ENCODE measurements at regions not wholly inside any gene's neighbourhood (a gene's known extent, or its start where the extent isn't known, plus 50 kb on each side); places are given as distances from the start of the nearest gene placed in this dataset.

DNA sequence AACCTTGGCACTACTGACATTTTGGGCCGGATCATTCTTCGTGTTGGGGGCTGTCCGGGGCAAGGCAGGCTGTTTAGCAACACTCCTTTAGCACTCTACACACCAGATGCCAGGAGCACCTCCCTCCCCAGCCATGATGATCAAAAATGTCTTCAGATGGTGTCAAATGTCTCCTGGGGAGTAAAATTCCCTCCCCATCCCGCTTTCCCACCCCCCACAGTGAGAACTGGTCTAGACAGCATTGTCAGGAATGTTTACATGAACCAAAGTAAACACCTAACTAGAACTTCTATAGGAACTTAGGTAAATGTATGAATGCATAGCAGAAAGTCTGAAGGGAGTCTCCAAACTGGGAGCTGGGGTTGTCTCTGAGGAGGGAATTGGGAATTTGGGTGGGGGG lies 70.0 kb upstream of the TOP1 start:
- TF ChIP-seq TCF4 (CRISPR knock-in tag; IDR thresholded peaks at IDR 0.05; ENCODE audit: borderline replicate concordance) (no peak), RARB (CRISPR knock-in tag; IDR thresholded peaks at IDR 0.05) (no peak), ARNTL (CRISPR knock-in tag; IDR thresholded peaks at IDR 0.05; ENCODE audit: borderline replicate concordance, low read depth) (no peak), OSR1 (CRISPR knock-in tag; IDR thresholded peaks at IDR 0.05) (no peak), BACH2 (CRISPR knock-in tag; IDR thresholded peaks at IDR 0.05; ENCODE audit: borderline replicate concordance) (no peak), PPARA (CRISPR knock-in tag; IDR thresholded peaks at IDR 0.05; ENCODE audit: borderline replicate concordance) (no peak), ZFP30 (CRISPR knock-in tag; IDR thresholded peaks at IDR 0.05) (no peak)
- TF ChIP-seq, protein P1, sequence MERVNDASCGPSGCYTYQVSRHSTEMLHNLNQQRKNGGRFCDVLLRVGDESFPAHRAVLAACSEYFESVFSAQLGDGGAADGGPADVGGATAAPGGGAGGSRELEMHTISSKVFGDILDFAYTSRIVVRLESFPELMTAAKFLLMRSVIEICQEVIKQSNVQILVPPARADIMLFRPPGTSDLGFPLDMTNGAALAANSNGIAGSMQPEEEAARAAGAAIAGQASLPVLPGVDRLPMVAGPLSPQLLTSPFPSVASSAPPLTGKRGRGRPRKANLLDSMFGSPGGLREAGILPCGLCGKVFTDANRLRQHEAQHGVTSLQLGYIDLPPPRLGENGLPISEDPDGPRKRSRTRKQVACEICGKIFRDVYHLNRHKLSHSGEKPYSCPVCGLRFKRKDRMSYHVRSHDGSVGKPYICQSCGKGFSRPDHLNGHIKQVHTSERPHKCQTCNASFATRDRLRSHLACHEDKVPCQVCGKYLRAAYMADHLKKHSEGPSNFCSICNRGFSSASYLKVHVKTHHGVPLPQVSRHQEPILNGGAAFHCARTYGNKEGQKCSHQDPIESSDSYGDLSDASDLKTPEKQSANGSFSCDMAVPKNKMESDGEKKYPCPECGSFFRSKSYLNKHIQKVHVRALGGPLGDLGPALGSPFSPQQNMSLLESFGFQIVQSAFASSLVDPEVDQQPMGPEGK (CRISPR knock-in tag; IDR thresholded peaks at IDR 0.05; ENCODE audit: borderline replicate concordance), result no peak
- TF ChIP-seq, protein P2, sequence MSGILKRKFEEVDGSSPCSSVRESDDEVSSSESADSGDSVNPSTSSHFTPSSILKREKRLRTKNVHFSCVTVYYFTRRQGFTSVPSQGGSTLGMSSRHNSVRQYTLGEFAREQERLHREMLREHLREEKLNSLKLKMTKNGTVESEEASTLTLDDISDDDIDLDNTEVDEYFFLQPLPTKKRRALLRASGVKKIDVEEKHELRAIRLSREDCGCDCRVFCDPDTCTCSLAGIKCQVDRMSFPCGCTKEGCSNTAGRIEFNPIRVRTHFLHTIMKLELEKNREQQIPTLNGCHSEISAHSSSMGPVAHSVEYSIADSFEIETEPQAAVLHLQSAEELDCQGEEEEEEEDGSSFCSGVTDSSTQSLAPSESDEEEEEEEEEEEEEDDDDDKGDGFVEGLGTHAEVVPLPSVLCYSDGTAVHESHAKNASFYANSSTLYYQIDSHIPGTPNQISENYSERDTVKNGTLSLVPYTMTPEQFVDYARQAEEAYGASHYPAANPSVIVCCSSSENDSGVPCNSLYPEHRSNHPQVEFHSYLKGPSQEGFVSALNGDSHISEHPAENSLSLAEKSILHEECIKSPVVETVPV (CRISPR knock-in tag; IDR thresholded peaks at IDR 0.05), result no peak
- ATAC-seq, result no peak

DNA sequence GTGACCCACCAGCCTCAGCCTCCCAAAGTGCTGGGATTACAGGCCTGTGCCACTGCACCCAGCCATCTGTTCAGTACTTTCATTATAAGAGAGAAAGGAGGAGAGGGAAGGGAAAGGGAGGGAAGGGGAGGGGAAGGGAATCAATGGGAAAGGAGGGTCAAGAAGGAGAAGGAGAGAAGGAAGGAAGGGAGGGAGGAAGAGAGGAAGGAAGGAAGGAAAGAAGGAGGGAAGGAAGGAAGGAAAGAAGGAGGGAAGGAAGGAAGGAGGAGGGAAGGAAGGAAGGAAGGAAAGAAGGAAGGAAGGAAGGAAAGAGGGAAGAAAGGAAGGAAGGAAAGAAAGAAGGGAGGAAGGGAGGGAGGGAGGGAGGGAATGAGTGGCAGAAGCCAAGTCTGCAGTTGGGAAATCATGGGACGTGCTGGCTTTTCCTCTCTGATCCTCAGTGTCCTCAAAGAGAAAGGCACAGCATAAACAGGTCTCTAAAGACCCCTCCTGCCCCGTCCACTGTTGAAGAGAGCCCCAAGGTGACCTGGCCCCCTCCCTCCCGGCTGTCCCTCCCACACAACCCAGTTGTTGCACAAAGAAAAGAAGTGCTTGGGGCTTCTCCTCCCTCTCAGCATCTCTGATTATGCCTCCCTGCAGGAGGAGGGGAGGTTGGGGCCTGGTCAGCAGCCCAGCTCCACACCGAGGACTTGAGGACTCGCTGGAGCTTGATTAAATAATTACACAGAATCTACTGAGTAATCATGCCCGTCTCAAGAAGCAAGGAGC lies 69.1 kb upstream of the TOP1 start:
- no peak for ATAC-seq
- TF ChIP-seq ZNF565 (CRISPR knock-in tag; conservative IDR thresholded peaks at IDR 0.05; ENCODE audit: low read depth), result no peak
- no peak for TF ChIP-seq ARNTL (CRISPR knock-in tag; IDR thresholded peaks at IDR 0.05; ENCODE audit: borderline replicate concordance, low read depth)
- no peak for TF ChIP-seq TOX (CRISPR knock-in tag; IDR thresholded peaks at IDR 0.05; ENCODE audit: borderline replicate concordance)
- TF ChIP-seq, protein P3, sequence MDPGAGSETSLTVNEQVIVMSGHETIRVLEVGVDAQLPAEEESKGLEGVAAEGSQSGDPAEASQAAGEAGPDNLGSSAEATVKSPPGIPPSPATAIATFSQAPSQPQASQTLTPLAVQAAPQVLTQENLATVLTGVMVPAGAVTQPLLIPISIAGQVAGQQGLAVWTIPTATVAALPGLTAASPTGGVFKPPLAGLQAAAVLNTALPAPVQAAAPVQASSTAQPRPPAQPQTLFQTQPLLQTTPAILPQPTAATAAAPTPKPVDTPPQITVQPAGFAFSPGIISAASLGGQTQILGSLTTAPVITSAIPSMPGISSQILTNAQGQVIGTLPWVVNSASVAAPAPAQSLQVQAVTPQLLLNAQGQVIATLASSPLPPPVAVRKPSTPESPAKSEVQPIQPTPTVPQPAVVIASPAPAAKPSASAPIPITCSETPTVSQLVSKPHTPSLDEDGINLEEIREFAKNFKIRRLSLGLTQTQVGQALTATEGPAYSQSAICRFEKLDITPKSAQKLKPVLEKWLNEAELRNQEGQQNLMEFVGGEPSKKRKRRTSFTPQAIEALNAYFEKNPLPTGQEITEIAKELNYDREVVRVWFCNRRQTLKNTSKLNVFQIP (CRISPR knock-in tag; IDR thresholded peaks at IDR 0.05; ENCODE audit: borderline replicate concordance, low read depth), result no peak

DNA sequence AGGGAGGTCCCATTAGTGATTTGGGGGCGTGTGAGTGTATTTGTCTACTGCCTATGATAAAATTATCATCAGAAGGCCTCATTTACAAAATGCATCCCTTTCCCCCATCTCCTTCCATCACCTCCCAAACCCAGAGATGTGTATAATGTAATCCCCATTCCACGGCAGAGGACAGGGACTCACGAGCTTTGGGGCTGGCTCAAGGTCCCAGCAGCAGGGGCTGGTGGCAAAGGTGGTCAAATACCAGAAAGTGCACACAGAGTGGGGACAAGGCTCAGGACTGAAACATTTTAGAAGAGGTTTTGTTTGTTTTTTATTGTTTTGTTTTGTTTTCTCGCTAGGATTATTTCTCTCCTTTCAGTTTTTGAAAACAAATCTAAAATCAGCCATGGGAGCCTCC lies 68.5 kb upstream of the TOP1 start:
- TF ChIP-seq ZNF70 (CRISPR knock-in tag; IDR thresholded peaks at IDR 0.05), result no peak
- TF ChIP-seq BACH2 (CRISPR knock-in tag; IDR thresholded peaks at IDR 0.05; ENCODE audit: borderline replicate concordance), result no peak
- no peak for TF ChIP-seq CSDC2 (CRISPR knock-in tag; IDR thresholded peaks at IDR 0.05)
- TF ChIP-seq ZFP30 (CRISPR knock-in tag; IDR thresholded peaks at IDR 0.05), result no peak
- TF ChIP-seq, protein P3 (CRISPR knock-in tag; IDR thresholded peaks at IDR 0.05; ENCODE audit: borderline replicate concordance, low read depth), result no peak
- TF ChIP-seq TCF4 (CRISPR knock-in tag; IDR thresholded peaks at IDR 0.05; ENCODE audit: borderline replicate concordance), result no peak
- TF ChIP-seq, protein P4, sequence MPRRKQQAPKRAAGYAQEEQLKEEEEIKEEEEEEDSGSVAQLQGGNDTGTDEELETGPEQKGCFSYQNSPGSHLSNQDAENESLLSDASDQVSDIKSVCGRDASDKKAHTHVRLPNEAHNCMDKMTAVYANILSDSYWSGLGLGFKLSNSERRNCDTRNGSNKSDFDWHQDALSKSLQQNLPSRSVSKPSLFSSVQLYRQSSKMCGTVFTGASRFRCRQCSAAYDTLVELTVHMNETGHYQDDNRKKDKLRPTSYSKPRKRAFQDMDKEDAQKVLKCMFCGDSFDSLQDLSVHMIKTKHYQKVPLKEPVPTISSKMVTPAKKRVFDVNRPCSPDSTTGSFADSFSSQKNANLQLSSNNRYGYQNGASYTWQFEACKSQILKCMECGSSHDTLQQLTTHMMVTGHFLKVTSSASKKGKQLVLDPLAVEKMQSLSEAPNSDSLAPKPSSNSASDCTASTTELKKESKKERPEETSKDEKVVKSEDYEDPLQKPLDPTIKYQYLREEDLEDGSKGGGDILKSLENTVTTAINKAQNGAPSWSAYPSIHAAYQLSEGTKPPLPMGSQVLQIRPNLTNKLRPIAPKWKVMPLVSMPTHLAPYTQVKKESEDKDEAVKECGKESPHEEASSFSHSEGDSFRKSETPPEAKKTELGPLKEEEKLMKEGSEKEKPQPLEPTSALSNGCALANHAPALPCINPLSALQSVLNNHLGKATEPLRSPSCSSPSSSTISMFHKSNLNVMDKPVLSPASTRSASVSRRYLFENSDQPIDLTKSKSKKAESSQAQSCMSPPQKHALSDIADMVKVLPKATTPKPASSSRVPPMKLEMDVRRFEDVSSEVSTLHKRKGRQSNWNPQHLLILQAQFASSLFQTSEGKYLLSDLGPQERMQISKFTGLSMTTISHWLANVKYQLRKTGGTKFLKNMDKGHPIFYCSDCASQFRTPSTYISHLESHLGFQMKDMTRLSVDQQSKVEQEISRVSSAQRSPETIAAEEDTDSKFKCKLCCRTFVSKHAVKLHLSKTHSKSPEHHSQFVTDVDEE (CRISPR knock-in tag; IDR thresholded peaks at IDR 0.05), result no peak
- TF ChIP-seq, protein P5, sequence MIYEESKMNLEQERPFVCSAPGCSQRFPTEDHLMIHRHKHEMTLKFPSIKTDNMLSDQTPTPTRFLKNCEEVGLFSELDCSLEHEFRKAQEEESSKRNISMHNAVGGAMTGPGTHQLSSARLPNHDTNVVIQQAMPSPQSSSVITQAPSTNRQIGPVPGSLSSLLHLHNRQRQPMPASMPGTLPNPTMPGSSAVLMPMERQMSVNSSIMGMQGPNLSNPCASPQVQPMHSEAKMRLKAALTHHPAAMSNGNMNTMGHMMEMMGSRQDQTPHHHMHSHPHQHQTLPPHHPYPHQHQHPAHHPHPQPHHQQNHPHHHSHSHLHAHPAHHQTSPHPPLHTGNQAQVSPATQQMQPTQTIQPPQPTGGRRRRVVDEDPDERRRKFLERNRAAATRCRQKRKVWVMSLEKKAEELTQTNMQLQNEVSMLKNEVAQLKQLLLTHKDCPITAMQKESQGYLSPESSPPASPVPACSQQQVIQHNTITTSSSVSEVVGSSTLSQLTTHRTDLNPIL (CRISPR knock-in tag; IDR thresholded peaks at IDR 0.05; ENCODE audit: low read depth), result no peak
- TF ChIP-seq SNAI2 (CRISPR knock-in tag; IDR thresholded peaks at IDR 0.05), result no peak
- no peak for TF ChIP-seq OSR1 (CRISPR knock-in tag; IDR thresholded peaks at IDR 0.05)
- TF ChIP-seq ESRRG (CRISPR knock-in tag; IDR thresholded peaks at IDR 0.05), result no peak
- no peak for TF ChIP-seq GLIS3 (CRISPR knock-in tag; IDR thresholded peaks at IDR 0.05)
- no peak for TF ChIP-seq ARNTL (CRISPR knock-in tag; IDR thresholded peaks at IDR 0.05; ENCODE audit: borderline replicate concordance, low read depth)
- TF ChIP-seq ZNF565 (CRISPR knock-in tag; conservative IDR thresholded peaks at IDR 0.05; ENCODE audit: low read depth), result no peak
- TF ChIP-seq ZFP3 (CRISPR knock-in tag; IDR thresholded peaks at IDR 0.05), result no peak
- TF ChIP-seq PPARA (CRISPR knock-in tag; IDR thresholded peaks at IDR 0.05; ENCODE audit: borderline replicate concordance), result no peak
- TF ChIP-seq RARB (CRISPR knock-in tag; IDR thresholded peaks at IDR 0.05), result no peak
- TF ChIP-seq, protein P2 (CRISPR knock-in tag; IDR thresholded peaks at IDR 0.05), result no peak
- no peak for TF ChIP-seq TOX (CRISPR knock-in tag; IDR thresholded peaks at IDR 0.05; ENCODE audit: borderline replicate concordance)
- TF ChIP-seq, protein P1 (CRISPR knock-in tag; IDR thresholded peaks at IDR 0.05; ENCODE audit: borderline replicate concordance), result no peak
- no peak for ATAC-seq
